GM21825 (cell line): ENCODE measurements at regions not wholly inside any gene's neighbourhood (a gene's known extent, or its start where the extent isn't known, plus 50 kb on each side); places are given as distances from the start of the nearest gene placed in this dataset.

ENCODE experiments used
- ATAC-seq: cut with Tn5 transposase; IDR thresholded peaks from one replicate; pipeline ENCODE4 v1.9.1; 2021; ENCODE audit warnings: mild to moderate bottlenecking, moderate library complexity; ENCODE audit not compliant: unreplicated experiment

- no peak for ATAC-seq
These were observed 278.6 kb upstream of the ITM2A start for GRCh38 chrX:79645749-79646148.

GRCh38 chrX:79631526-79631925, 264.4 kb upstream of the ITM2A start:
- no peak for ATAC-seq

- peak; percentile 73 for ATAC-seq
These were observed 263.2 kb upstream of the ITM2A start for GRCh38 chrX:79630033-79631009.

GRCh38 chrX:79623098-79623762, 256.1 kb upstream of the ITM2A start:
- no peak for ATAC-seq

- ATAC-seq, result no peak
These were observed 251.1 kb upstream of the ITM2A start for GRCh38 chrX:79618280-79618679.

- ATAC-seq, result no peak
These were observed 237.2 kb upstream of the ITM2A start for GRCh38 chrX:79604364-79604763.

- no peak for ATAC-seq
These were observed 234.4 kb upstream of the ITM2A start for GRCh38 chrX:79601341-79602131.

- no peak for ATAC-seq
These were observed 225.1 kb upstream of the ITM2A start for GRCh38 chrX:79592259-79592658.

GRCh38 chrX:79588233-79588632, 221.1 kb upstream of the ITM2A start:
- ATAC-seq, result no peak

- ATAC-seq, result no peak
These were observed 206.6 kb upstream of the ITM2A start for GRCh38 chrX:79573760-79574159.

GRCh38 chrX:79572566-79572965, 205.4 kb upstream of the ITM2A start:
- ATAC-seq, result no peak

GRCh38 chrX:79570524-79571240, 203.5 kb upstream of the ITM2A start:
- ATAC-seq, result no peak

GRCh38 chrX:79568309-79568708, 201.2 kb upstream of the ITM2A start:
- ATAC-seq, result no peak

GRCh38 chrX:79564362-79564761, 197.2 kb upstream of the ITM2A start:
- ATAC-seq, result no peak

GRCh38 chrX:79559290-79559689, 192.2 kb upstream of the ITM2A start:
- ATAC-seq, result no peak

- no peak for ATAC-seq
These were observed 190.1 kb upstream of the ITM2A start for GRCh38 chrX:79557212-79557611.

- no peak for ATAC-seq
These were observed 189.7 kb upstream of the ITM2A start for GRCh38 chrX:79556800-79557199.

GRCh38 chrX:79530310-79531108, 163.4 kb upstream of the ITM2A start:
- ATAC-seq, result no peak

- no peak for ATAC-seq
These were observed 157.5 kb upstream of the ITM2A start for GRCh38 chrX:79524642-79525041.

GRCh38 chrX:79515529-79515928, 148.4 kb upstream of the ITM2A start:
- no peak for ATAC-seq
